Astrocyte (in vitro differentiated cells and primary cell): ENCODE measurements at regions not wholly inside any gene's neighbourhood (a gene's known extent, or its start where the extent isn't known, plus 50 kb on each side); places are given as distances from the start of the nearest gene placed in this dataset.

Experiments used
- DNase-seq: peaks from one replicate; pipeline ENCODE4 v3.0.0-alpha.2; 2010; ENCODE audit warnings: low read depth
- FAIRE-seq: peaks from 2 replicates; lab custom pipeline; 2011; peaks lifted over from hg19 to GRCh38; lab: Jason Lieb, UNC
- H2AFZ ChIP-seq: 2 replicates; pipeline ENCODE4 v1.6.0; 2012; ENCODE audit warnings: low read depth, low read length, inconsistent platforms
- H3K27ac ChIP-seq: 2 replicates; pipeline ENCODE4 v1.5.1; 2011; ENCODE audit warnings: low read depth, low read length, inconsistent platforms
- H3K27me3 ChIP-seq: 2 replicates; pipeline ENCODE4 v1.6.0; 2011; ENCODE audit warnings: low read length, inconsistent platforms; ENCODE audit not compliant: insufficient read depth
- H3K36me3 ChIP-seq: 2 replicates; pipeline ENCODE4 v1.5.1; 2011; ENCODE audit warnings: low read length, inconsistent platforms; ENCODE audit not compliant: insufficient read depth
- H3K4me1 ChIP-seq: 2 replicates; pipeline ENCODE4 v1.5.1; 2011; ENCODE audit warnings: low read length, inconsistent platforms; ENCODE audit not compliant: insufficient read depth
- H3K4me2 ChIP-seq: 2 replicates; pipeline ENCODE4 v1.6.0; 2012; ENCODE audit warnings: low read length, inconsistent platforms
- H3K4me3 ChIP-seq: 2 replicates; pipeline ENCODE4 v1.5.1; 2011; ENCODE audit warnings: low read depth, mild to moderate bottlenecking, low read length, inconsistent platforms; ENCODE audit not compliant: insufficient read depth
- H3K79me2 ChIP-seq: 2 replicates; pipeline ENCODE4 v1.6.0; 2012; ENCODE audit warnings: mild to moderate bottlenecking, low read length, inconsistent platforms; ENCODE audit not compliant: insufficient read depth
- H3K9ac ChIP-seq: 2 replicates; pipeline ENCODE4 v1.6.0; 2012; ENCODE audit warnings: mild to moderate bottlenecking, low read length, inconsistent platforms
- H3K9me3 ChIP-seq: 2 replicates; pipeline ENCODE4 v1.5.1; 2012; ENCODE audit warnings: low read depth, mild to moderate bottlenecking, low read length, inconsistent platforms; ENCODE audit not compliant: insufficient read depth
- H4K20me1 ChIP-seq: 2 replicates; pipeline ENCODE4 v1.6.0; 2012; ENCODE audit warnings: low read length, inconsistent platforms; ENCODE audit not compliant: insufficient read depth
- H3K27ac Mint-ChIP-seq: one replicate; pipeline ENCODE4 v1.8.0; 2021; ENCODE audit warnings: mild to moderate bottlenecking, mixed read lengths; ENCODE audit not compliant: unreplicated experiment
- H3K27me3 Mint-ChIP-seq: one replicate; pipeline ENCODE4 v1.8.0; 2021; ENCODE audit warnings: low read depth, mixed read lengths; ENCODE audit not compliant: unreplicated experiment
- H3K36me3 Mint-ChIP-seq: one replicate; pipeline ENCODE4 v1.8.0; 2021; ENCODE audit warnings: low read depth, mixed read lengths; ENCODE audit not compliant: unreplicated experiment
- H3K4me1 Mint-ChIP-seq: one replicate; pipeline ENCODE4 v1.8.0; 2021; ENCODE audit warnings: low read depth, mixed read lengths; ENCODE audit not compliant: unreplicated experiment
- H3K4me3 Mint-ChIP-seq: one replicate; pipeline ENCODE4 v1.8.0; 2021; ENCODE audit warnings: mild to moderate bottlenecking, moderate library complexity, mixed read lengths; ENCODE audit not compliant: unreplicated experiment
- H3K9me3 Mint-ChIP-seq: one replicate; pipeline ENCODE4 v1.8.0; 2021; ENCODE audit warnings: mild to moderate bottlenecking, mixed read lengths; ENCODE audit not compliant: unreplicated experiment
- CTCF ChIP-seq: IDR thresholded peaks from 2 replicates; pipeline ENCODE4 v1.5.1; 2011; ENCODE audit warnings: low read depth, mild to moderate bottlenecking, inconsistent platforms, low read length, moderate library complexity; ENCODE audit not compliant: insufficient read depth
- EZH2 ChIP-seq: IDR thresholded peaks from 2 replicates; pipeline ENCODE4 v1.6.1; 2012; ENCODE audit warnings: mild to moderate bottlenecking, low read length, inconsistent platforms; ENCODE audit not compliant: insufficient read depth

DNA sequence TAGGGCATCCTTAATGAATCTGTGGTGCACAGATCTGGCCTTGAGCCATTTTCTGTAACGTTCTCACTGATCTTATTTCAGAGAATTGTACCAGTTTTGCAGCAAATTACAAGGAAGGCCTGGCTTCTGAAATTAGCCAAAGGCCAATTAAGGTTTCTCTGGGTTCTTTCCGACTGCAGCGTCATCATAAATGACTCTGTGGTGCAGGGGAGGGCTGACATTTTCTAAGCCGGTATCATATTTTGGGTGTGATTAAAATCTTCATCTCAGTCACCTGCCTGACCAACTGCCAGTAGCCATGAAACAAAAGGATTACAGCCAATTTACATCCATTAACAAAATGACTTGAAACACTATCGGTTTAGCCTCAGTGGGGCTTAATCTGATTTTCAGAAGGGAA is 363.7 kb downstream of the ADRA2A start:
- H3K9ac ChIP-seq = no peak overlapping the region
- no peak overlapping the region for H3K27ac ChIP-seq
- Mint-ChIP-seq H3K27ac (no peak overlapping the region), H3K4me3 (no peak overlapping the region), H3K4me1 (no peaks in the 10 kb centered on the region), H3K27me3 (no peaks in the 10 kb centered on the region), H3K9me3 (no peaks in the 10 kb centered on the region), H3K36me3 (no peaks in the 10 kb centered on the region)
- H3K36me3 ChIP-seq = no peaks in the 10 kb centered on the region
- peaks cover 3% of the 10 kb centered on the region for H3K9me3 ChIP-seq
- no peak overlapping the region for H3K4me3 ChIP-seq
- FAIRE-seq = no peak
- no peak for DNase-seq
- no peaks in the 10 kb centered on the region for H3K27me3 ChIP-seq
- H2AFZ ChIP-seq = no peak overlapping the region
- TF ChIP-seq EZH2 (no peak), CTCF (no peak)
- no peaks in the 10 kb centered on the region for H4K20me1 ChIP-seq
- H3K4me2 ChIP-seq = no peak overlapping the region
- no peaks in the 10 kb centered on the region for H3K79me2 ChIP-seq
- no peaks in the 10 kb centered on the region for H3K4me1 ChIP-seq

GRCh38 chr10:111445667-111446066 is 368.8 kb downstream of the ADRA2A start:
- no peaks in the 10 kb centered on the region for H3K79me2 ChIP-seq
- H3K36me3 Mint-ChIP-seq = no peaks in the 10 kb centered on the region
- FAIRE-seq = no peak

More at GRCh38 chr10:111445667-111446066, 368.8 kb downstream of the ADRA2A start:
- no peak overlapping the region for H3K4me2 ChIP-seq
- no peaks in the 10 kb centered on the region for H3K4me1 ChIP-seq
- no peak overlapping the region for H2AFZ ChIP-seq
- H3K4me1 Mint-ChIP-seq = no peaks in the 10 kb centered on the region
- no peak overlapping the region for H3K4me3 ChIP-seq
- H3K36me3 ChIP-seq = no peaks in the 10 kb centered on the region
- H3K9me3 ChIP-seq = peaks cover 3% of the 10 kb centered on the region
- no peaks in the 10 kb centered on the region for H3K9me3 Mint-ChIP-seq
- TF ChIP-seq EZH2 (no peak), CTCF (no peak)
- no peak overlapping the region for H3K9ac ChIP-seq
- H3K4me3 Mint-ChIP-seq = no peak overlapping the region
- DNase-seq = no peak
- no peak overlapping the region for H3K27ac Mint-ChIP-seq
- peaks cover 7% of the 10 kb centered on the region for H3K27me3 Mint-ChIP-seq
- H4K20me1 ChIP-seq = no peaks in the 10 kb centered on the region
- no peak overlapping the region for H3K27ac ChIP-seq
- no peaks in the 10 kb centered on the region for H3K27me3 ChIP-seq
